ENCODE measurements at regions not wholly inside any gene's neighbourhood (a gene's known extent, or its start where the extent isn't known, plus 50 kb on each side); places are given as distances from the start of the nearest gene placed in this dataset.

- ATAC-seq (ENCODE audit: low read depth) (no peak), DNase-seq (no peak)
- Mint-ChIP-seq H3K27me3 (peaks cover 28% of the 10 kb centered on the region), H3K4me3 (no peak overlapping the region), H3K27ac (no peak overlapping the region), H3K4me1 (no peaks in the 10 kb centered on the region), H3K9me3 (ENCODE audit: insufficient read depth) (no peaks in the 10 kb centered on the region)
- TF ChIP-seq EZH2 (IDR thresholded peaks at IDR 0.05; ENCODE audit: borderline replicate concordance, insufficient read depth, low read depth, low read length, poor library complexity, severe bottlenecking), result no peak
- no peak for TF ChIP-seq CTCF (IDR thresholded peaks at IDR 0.05)
- WGBS (ENCODE audit: insufficient coverage), result 50% methylated on average over 4 of the region's 4 CpGs
- POLR2A ChIA-PET, result no interaction called here
- Histone ChIP-seq H4K20me1 (ENCODE audit: control insufficient read depth, insufficient read depth, low read length, poor library complexity, severe bottlenecking) (no peaks in the 10 kb centered on the region), H3K27ac (ENCODE audit: low read length in 2 of 2) (no peak overlapping the region), H3K4me2 (replicated peaks; ENCODE audit: low read depth, low read length, poor library complexity, severe bottlenecking) (no peak overlapping the region), H3K9me3 (ENCODE audit: control extremely low read depth in 1 of 3, control insufficient read depth in 2 of 3, insufficient read depth in 1 of 3, low read length in 2 of 3) (no peaks in the 10 kb centered on the region), H2AFZ (ENCODE audit: insufficient read depth, low read depth, low read length, poor library complexity, severe bottlenecking) (no peak overlapping the region), H3K4me3 (ENCODE audit: control extremely low read depth in 1 of 5, extremely low read depth in 1 of 5, insufficient read depth in 1 of 5, low read depth in 2 of 5, low read length in 4 of 5) (no peak overlapping the region), H3K9ac (ENCODE audit: low read length) (no peak overlapping the region), H3K79me2 (ENCODE audit: control insufficient read depth, insufficient read depth, low read length) (no peaks in the 10 kb centered on the region), H3K27me3 (replicated peaks in 1 of 4; ENCODE audit: control extremely low read depth in 1 of 4, control insufficient read depth in 3 of 4, insufficient read depth in 4 of 4, low read length in 3 of 4) (peaks cover 0 to 7% (median 3%) of the 10 kb centered on the region in 4 experiments), H3K4me1 (ENCODE audit: control insufficient read depth in 2 of 2, insufficient read depth in 2 of 2, low read length in 2 of 2) (no peaks in the 10 kb centered on the region), H3K36me3 (replicated peaks in 1 of 2; ENCODE audit: control extremely low read depth in 1 of 2, control insufficient read depth in 1 of 2, extremely low read depth in 1 of 2, insufficient read depth in 2 of 2, low read length in 1 of 2) (no peaks in the 10 kb centered on the region)
- intact Hi-C loops (cut with micrococcal nuclease), result no loop called here
- CTCF ChIA-PET, result no interaction called here
Observed at GRCh38 chr15:77737238-77738037, 104.7 kb upstream of the LINGO1 start.

- intact Hi-C loops (cut with micrococcal nuclease), result no loop called here
- POLR2A ChIA-PET, result no interaction called here
Observed at GRCh38 chr15:77734306-77734705, 101.6 kb upstream of the LINGO1 start.

More at GRCh38 chr15:77734306-77734705, 101.6 kb upstream of the LINGO1 start:
- H3K27me3 Mint-ChIP-seq, result peaks cover 25% of the 10 kb centered on the region
- no peak overlapping the region for H3K27ac Mint-ChIP-seq
- CTCF ChIA-PET, result no interaction called here
- ATAC-seq (ENCODE audit: low read depth) (no peak), DNase-seq (no peak)
- Histone ChIP-seq H3K9ac (ENCODE audit: low read length) (no peak overlapping the region), H3K4me1 (ENCODE audit: control insufficient read depth in 2 of 2, insufficient read depth in 2 of 2, low read length in 2 of 2) (no peaks in the 10 kb centered on the region), H3K79me2 (ENCODE audit: control insufficient read depth, insufficient read depth, low read length) (no peaks in the 10 kb centered on the region), H3K9me3 (ENCODE audit: control extremely low read depth in 1 of 3, control insufficient read depth in 2 of 3, insufficient read depth in 1 of 3, low read length in 2 of 3) (no peaks in the 10 kb centered on the region), H3K4me2 (replicated peaks; ENCODE audit: low read depth, low read length, poor library complexity, severe bottlenecking) (no peak overlapping the region), H3K27ac (ENCODE audit: low read length in 2 of 2) (no peak overlapping the region), H2AFZ (ENCODE audit: insufficient read depth, low read depth, low read length, poor library complexity, severe bottlenecking) (no peak overlapping the region), H3K36me3 (replicated peaks in 1 of 2; ENCODE audit: control extremely low read depth in 1 of 2, control insufficient read depth in 1 of 2, extremely low read depth in 1 of 2, insufficient read depth in 2 of 2, low read length in 1 of 2) (no peaks in the 10 kb centered on the region), H4K20me1 (ENCODE audit: control insufficient read depth, insufficient read depth, low read length, poor library complexity, severe bottlenecking) (no peaks in the 10 kb centered on the region), H3K4me3 (ENCODE audit: control extremely low read depth in 1 of 5, extremely low read depth in 1 of 5, insufficient read depth in 1 of 5, low read depth in 2 of 5, low read length in 4 of 5) (no peak overlapping the region), H3K27me3 (replicated peaks in 1 of 4; ENCODE audit: control extremely low read depth in 1 of 4, control insufficient read depth in 3 of 4, insufficient read depth in 4 of 4, low read length in 3 of 4) (peaks cover 0 to 5% (median under 1%) of the 10 kb centered on the region in 4 experiments)
- no peaks in the 10 kb centered on the region for H3K4me1 Mint-ChIP-seq
- 72% methylated on average over 2 of the region's 2 CpGs for WGBS (ENCODE audit: insufficient coverage)
- TF ChIP-seq CTCF (IDR thresholded peaks at IDR 0.05), result no peak
- TF ChIP-seq EZH2 (IDR thresholded peaks at IDR 0.05; ENCODE audit: borderline replicate concordance, insufficient read depth, low read depth, low read length, poor library complexity, severe bottlenecking), result no peak
- no peaks in the 10 kb centered on the region for H3K9me3 Mint-ChIP-seq (ENCODE audit: insufficient read depth)
- no peak overlapping the region for H3K4me3 Mint-ChIP-seq

Data from B cell (primary cell).